ENCODE measurements at regions not wholly inside any gene's neighbourhood (a gene's known extent, or its start where the extent isn't known, plus 50 kb on each side); places are given as distances from the start of the nearest gene placed in this dataset.

GRCh38 chr20:8990770-8991169, 78.1 kb upstream of the PLCB4 start:
- Histone ChIP-seq H2BK120ac (ENCODE audit: low read depth, low read length) (no peak overlapping the region), H3K9ac (ENCODE audit: low read length) (no peak overlapping the region), H3K27ac (ENCODE audit: low read length, poor library complexity, severe bottlenecking) (no peak overlapping the region), H3K4ac (ENCODE audit: low read depth in 1 of 2, low read length in 2 of 2) (no peak overlapping the region), H3K9me3 (ENCODE audit: control insufficient read depth, low read length) (no peaks in the 10 kb centered on the region), H3K79me1 (replicated peaks; ENCODE audit: low read length, poor library complexity, severe bottlenecking) (no peaks in the 10 kb centered on the region), H2AFZ (ENCODE audit: low read depth, low read length) (no peak overlapping the region), H4K8ac (ENCODE audit: low read length) (no peak overlapping the region), H2BK5ac (ENCODE audit: low read depth, low read length, poor library complexity, severe bottlenecking) (no peak overlapping the region), H2BK15ac (ENCODE audit: low read depth, poor library complexity, severe bottlenecking) (no peak overlapping the region), H2BK12ac (ENCODE audit: low read length in 2 of 2) (no peak overlapping the region), H3K4me2 (ENCODE audit: low read length, poor library complexity, severe bottlenecking) (no peak overlapping the region), H2AK5ac (ENCODE audit: low read length, severe bottlenecking) (no peak overlapping the region), H3K4me1 (ENCODE audit: control insufficient read depth, insufficient read depth, low read depth, low read length) (no peaks in the 10 kb centered on the region), H3K36me3 (ENCODE audit: control insufficient read depth in 1 of 2, insufficient read depth in 2 of 2, low read depth in 1 of 2, low read length in 2 of 2) (no peaks in the 10 kb centered on the region), H3K27me3 (ENCODE audit: control insufficient read depth in 1 of 2, insufficient read depth in 1 of 2, low read length in 2 of 2) (peaks cover 0 to 2% of the 10 kb centered on the region in 2 experiments), H3K4me3 (ENCODE audit: insufficient read depth in 1 of 2, low read depth in 1 of 2, low read length in 2 of 2) (no peak overlapping the region), H3K23ac (ENCODE audit: low read length in 2 of 2) (no peak overlapping the region), H3K18ac (ENCODE audit: low read depth in 1 of 2, low read length in 2 of 2) (no peak overlapping the region), H3K14ac (ENCODE audit: low read length in 2 of 2) (no peak overlapping the region), H4K91ac (ENCODE audit: low read length) (no peak overlapping the region)
- no peak for DNase-seq

- Histone ChIP-seq H2BK12ac (ENCODE audit: low read length in 2 of 2) (no peak overlapping the region), H2AFZ (ENCODE audit: low read depth, low read length) (no peak overlapping the region), H3K14ac (ENCODE audit: low read length in 2 of 2) (no peak overlapping the region), H3K18ac (ENCODE audit: low read depth in 1 of 2, low read length in 2 of 2) (no peak overlapping the region), H2BK5ac (ENCODE audit: low read depth, low read length, poor library complexity, severe bottlenecking) (no peak overlapping the region), H3K23ac (ENCODE audit: low read length in 2 of 2) (no peak overlapping the region), H4K8ac (ENCODE audit: low read length) (no peak overlapping the region), H3K79me1 (replicated peaks; ENCODE audit: low read length, poor library complexity, severe bottlenecking) (no peaks in the 10 kb centered on the region), H3K36me3 (ENCODE audit: control insufficient read depth in 1 of 2, insufficient read depth in 2 of 2, low read depth in 1 of 2, low read length in 2 of 2) (no peaks in the 10 kb centered on the region), H3K27me3 (ENCODE audit: control insufficient read depth in 1 of 2, insufficient read depth in 1 of 2, low read length in 2 of 2) (peaks cover 0 to 2% of the 10 kb centered on the region in 2 experiments), H3K4me2 (ENCODE audit: low read length, poor library complexity, severe bottlenecking) (no peak overlapping the region), H3K27ac (ENCODE audit: low read length, poor library complexity, severe bottlenecking) (no peak overlapping the region), H2AK5ac (ENCODE audit: low read length, severe bottlenecking) (no peak overlapping the region), H3K4me3 (ENCODE audit: insufficient read depth in 1 of 2, low read depth in 1 of 2, low read length in 2 of 2) (no peak overlapping the region), H3K9ac (ENCODE audit: low read length) (no peak overlapping the region), H3K4ac (ENCODE audit: low read depth in 1 of 2, low read length in 2 of 2) (no peak overlapping the region), H2BK120ac (ENCODE audit: low read depth, low read length) (no peak overlapping the region), H3K4me1 (ENCODE audit: control insufficient read depth, insufficient read depth, low read depth, low read length) (no peaks in the 10 kb centered on the region), H4K91ac (ENCODE audit: low read length) (no peak overlapping the region), H3K9me3 (ENCODE audit: control insufficient read depth, low read length) (no peaks in the 10 kb centered on the region), H2BK15ac (ENCODE audit: low read depth, poor library complexity, severe bottlenecking) (no peak overlapping the region)
- no peak for DNase-seq
- WGBS, result 67% methylated on average over 4 of the region's 4 CpGs
Observed at GRCh38 chr20:8994045-8994444, 74.8 kb upstream of the PLCB4 start.

GRCh38 chr20:8995761-8996160, 73.1 kb upstream of the PLCB4 start:
- H3K4ac ChIP-seq (ENCODE audit: low read depth in 1 of 2, low read length in 2 of 2), result no peak overlapping the region
- H3K14ac ChIP-seq (ENCODE audit: low read length in 2 of 2), result no peak overlapping the region
- H3K9me3 ChIP-seq (ENCODE audit: control insufficient read depth, low read length), result no peaks in the 10 kb centered on the region
- peaks cover 0 to 2% of the 10 kb centered on the region in 2 experiments for H3K27me3 ChIP-seq (ENCODE audit: control insufficient read depth in 1 of 2, insufficient read depth in 1 of 2, low read length in 2 of 2)
- no peak overlapping the region for H3K23ac ChIP-seq (ENCODE audit: low read length in 2 of 2)
- no peak overlapping the region for H2BK12ac ChIP-seq (ENCODE audit: low read length in 2 of 2)
- no peaks in the 10 kb centered on the region for H3K79me1 ChIP-seq (replicated peaks; ENCODE audit: low read length, poor library complexity, severe bottlenecking)
- no peak overlapping the region for H2AFZ ChIP-seq (ENCODE audit: low read depth, low read length)
- H3K4me2 ChIP-seq (ENCODE audit: low read length, poor library complexity, severe bottlenecking), result no peak overlapping the region
- no peak overlapping the region for H4K8ac ChIP-seq (ENCODE audit: low read length)
- no peaks in the 10 kb centered on the region for H3K4me1 ChIP-seq (ENCODE audit: control insufficient read depth, insufficient read depth, low read depth, low read length)
- DNase-seq, result no peak
- no peak overlapping the region for H3K18ac ChIP-seq (ENCODE audit: low read depth in 1 of 2, low read length in 2 of 2)
- no peaks in the 10 kb centered on the region for H3K36me3 ChIP-seq (ENCODE audit: control insufficient read depth in 1 of 2, insufficient read depth in 2 of 2, low read depth in 1 of 2, low read length in 2 of 2)
- 85% methylated on average over 2 of the region's 3 CpGs for WGBS
- no peak overlapping the region for H2BK5ac ChIP-seq (ENCODE audit: low read depth, low read length, poor library complexity, severe bottlenecking)
- no peak overlapping the region for H2BK120ac ChIP-seq (ENCODE audit: low read depth, low read length)
- H3K9ac ChIP-seq (ENCODE audit: low read length), result no peak overlapping the region
- H2BK15ac ChIP-seq (ENCODE audit: low read depth, poor library complexity, severe bottlenecking), result no peak overlapping the region
- H3K4me3 ChIP-seq (ENCODE audit: insufficient read depth in 1 of 2, low read depth in 1 of 2, low read length in 2 of 2), result no peak overlapping the region
- H2AK5ac ChIP-seq (ENCODE audit: low read length, severe bottlenecking), result no peak overlapping the region
- no peak overlapping the region for H4K91ac ChIP-seq (ENCODE audit: low read length)
- H3K27ac ChIP-seq (ENCODE audit: low read length, poor library complexity, severe bottlenecking), result no peak overlapping the region

GRCh38 chr20:8996817-8997512, 71.9 kb upstream of the PLCB4 start:
- no peak overlapping the region for H3K4me3 ChIP-seq (ENCODE audit: insufficient read depth in 1 of 2, low read depth in 1 of 2, low read length in 2 of 2)
- WGBS, result 100% methylated on average over 2 of the region's 2 CpGs
- no peak for DNase-seq

More at GRCh38 chr20:8996817-8997512, 71.9 kb upstream of the PLCB4 start:
- Histone ChIP-seq H2BK120ac (ENCODE audit: low read depth, low read length) (no peak overlapping the region), H3K79me1 (replicated peaks; ENCODE audit: low read length, poor library complexity, severe bottlenecking) (no peaks in the 10 kb centered on the region), H3K4me1 (ENCODE audit: control insufficient read depth, insufficient read depth, low read depth, low read length) (no peaks in the 10 kb centered on the region), H3K4me2 (ENCODE audit: low read length, poor library complexity, severe bottlenecking) (no peak overlapping the region), H3K27ac (ENCODE audit: low read length, poor library complexity, severe bottlenecking) (no peak overlapping the region), H3K14ac (ENCODE audit: low read length in 2 of 2) (no peak overlapping the region), H3K27me3 (ENCODE audit: control insufficient read depth in 1 of 2, insufficient read depth in 1 of 2, low read length in 2 of 2) (peaks cover 0 to 2% of the 10 kb centered on the region in 2 experiments), H3K9me3 (ENCODE audit: control insufficient read depth, low read length) (no peaks in the 10 kb centered on the region), H3K9ac (ENCODE audit: low read length) (no peak overlapping the region), H2BK15ac (ENCODE audit: low read depth, poor library complexity, severe bottlenecking) (no peak overlapping the region), H3K23ac (ENCODE audit: low read length in 2 of 2) (no peak overlapping the region), H3K36me3 (ENCODE audit: control insufficient read depth in 1 of 2, insufficient read depth in 2 of 2, low read depth in 1 of 2, low read length in 2 of 2) (no peaks in the 10 kb centered on the region), H2BK5ac (ENCODE audit: low read depth, low read length, poor library complexity, severe bottlenecking) (no peak overlapping the region), H4K91ac (ENCODE audit: low read length) (no peak overlapping the region), H2AFZ (ENCODE audit: low read depth, low read length) (no peak overlapping the region), H2BK12ac (ENCODE audit: low read length in 2 of 2) (no peak overlapping the region), H3K18ac (ENCODE audit: low read depth in 1 of 2, low read length in 2 of 2) (no peak overlapping the region), H3K4ac (ENCODE audit: low read depth in 1 of 2, low read length in 2 of 2) (no peak overlapping the region), H4K8ac (ENCODE audit: low read length) (no peak overlapping the region), H2AK5ac (ENCODE audit: low read length, severe bottlenecking) (no peak overlapping the region)
